WI38 (cell line): ENCODE measurements at regions not wholly inside any gene's neighbourhood (a gene's known extent, or its start where the extent isn't known, plus 50 kb on each side); places are given as distances from the start of the nearest gene placed in this dataset.
"Not testable (repeated sequence)": the region's sequence is repeated elsewhere in the genome, so short reads cannot be mapped to it uniquely, and the experiment has no call there.

Experiments used
- H3K4me3 ChIP-seq: 2 replicates; pipeline ENCODE4 v1.5.1; 2011; ENCODE audit warnings: low read depth, mild to moderate bottlenecking, control low read depth, low read length
- TF ChIP-seq, protein P1 (sequence below): IDR thresholded peaks from 2 replicates; pipeline ENCODE4 v1.5.1; 2012; ENCODE audit warnings: low read depth, mild to moderate bottlenecking, control low read depth, low read length

GRCh38 chr16:86258713-86259112, 251.6 kb upstream of the FOXF1 start:
- TF ChIP-seq, protein P1, sequence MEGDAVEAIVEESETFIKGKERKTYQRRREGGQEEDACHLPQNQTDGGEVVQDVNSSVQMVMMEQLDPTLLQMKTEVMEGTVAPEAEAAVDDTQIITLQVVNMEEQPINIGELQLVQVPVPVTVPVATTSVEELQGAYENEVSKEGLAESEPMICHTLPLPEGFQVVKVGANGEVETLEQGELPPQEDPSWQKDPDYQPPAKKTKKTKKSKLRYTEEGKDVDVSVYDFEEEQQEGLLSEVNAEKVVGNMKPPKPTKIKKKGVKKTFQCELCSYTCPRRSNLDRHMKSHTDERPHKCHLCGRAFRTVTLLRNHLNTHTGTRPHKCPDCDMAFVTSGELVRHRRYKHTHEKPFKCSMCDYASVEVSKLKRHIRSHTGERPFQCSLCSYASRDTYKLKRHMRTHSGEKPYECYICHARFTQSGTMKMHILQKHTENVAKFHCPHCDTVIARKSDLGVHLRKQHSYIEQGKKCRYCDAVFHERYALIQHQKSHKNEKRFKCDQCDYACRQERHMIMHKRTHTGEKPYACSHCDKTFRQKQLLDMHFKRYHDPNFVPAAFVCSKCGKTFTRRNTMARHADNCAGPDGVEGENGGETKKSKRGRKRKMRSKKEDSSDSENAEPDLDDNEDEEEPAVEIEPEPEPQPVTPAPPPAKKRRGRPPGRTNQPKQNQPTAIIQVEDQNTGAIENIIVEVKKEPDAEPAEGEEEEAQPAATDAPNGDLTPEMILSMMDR = no peak
- no peak overlapping the region for H3K4me3 ChIP-seq

GRCh38 chr16:86259499-86259898, 250.8 kb upstream of the FOXF1 start:
- TF ChIP-seq, protein P1 = no peak
- H3K4me3 ChIP-seq = no peak overlapping the region

DNA sequence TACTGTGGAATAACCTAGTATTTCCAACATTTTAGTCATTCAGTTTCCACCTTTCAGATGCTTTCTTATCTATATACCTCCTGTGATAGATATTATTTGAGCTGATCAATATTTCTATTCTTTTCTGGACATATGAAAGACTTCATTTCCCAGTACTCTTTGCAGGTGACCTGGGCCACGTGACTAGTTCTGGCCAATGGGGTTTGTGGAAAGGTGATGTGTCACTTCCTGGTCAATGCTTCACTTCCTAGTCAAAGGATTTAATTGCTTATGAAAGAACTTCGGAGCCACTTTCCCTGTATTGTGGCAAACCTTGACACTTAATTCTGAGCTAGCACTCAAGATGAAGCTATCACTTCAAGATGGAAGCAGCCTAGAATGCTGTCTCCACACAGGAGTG, 248.9 kb upstream of the FOXF1 start:
- TF ChIP-seq, protein P1 = no peak
- H3K4me3 ChIP-seq = no peak overlapping the region

GRCh38 chr16:86267657-86268056, 242.7 kb upstream of the FOXF1 start:
- H3K4me3 ChIP-seq = not testable (repeated sequence)

DNA sequence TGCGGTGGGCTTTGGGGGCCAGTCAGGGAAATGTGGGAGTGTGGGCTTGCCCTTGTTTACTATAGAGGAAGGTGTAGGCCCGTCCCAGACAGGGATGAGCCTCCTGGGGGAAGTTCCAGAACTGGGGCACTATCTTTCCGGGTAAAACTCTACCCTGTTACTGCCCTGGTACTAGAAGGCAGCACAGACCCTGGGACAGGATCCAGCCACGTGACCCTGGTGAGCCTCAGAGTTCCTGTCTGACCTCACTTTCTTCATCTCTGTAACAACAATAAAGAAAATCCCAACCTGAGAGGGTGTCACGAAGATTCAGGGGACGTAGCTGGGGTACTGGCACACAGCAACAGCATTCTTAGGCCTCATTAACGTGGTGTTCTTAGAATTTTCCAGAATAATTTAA, 239.6 kb upstream of the FOXF1 start:
- TF ChIP-seq, protein P1 = no peak
- H3K4me3 ChIP-seq = no peak overlapping the region

GRCh38 chr16:86272744-86273143, 237.6 kb upstream of the FOXF1 start:
- TF ChIP-seq, protein P1 = no peak
- H3K4me3 ChIP-seq = no peak overlapping the region

DNA sequence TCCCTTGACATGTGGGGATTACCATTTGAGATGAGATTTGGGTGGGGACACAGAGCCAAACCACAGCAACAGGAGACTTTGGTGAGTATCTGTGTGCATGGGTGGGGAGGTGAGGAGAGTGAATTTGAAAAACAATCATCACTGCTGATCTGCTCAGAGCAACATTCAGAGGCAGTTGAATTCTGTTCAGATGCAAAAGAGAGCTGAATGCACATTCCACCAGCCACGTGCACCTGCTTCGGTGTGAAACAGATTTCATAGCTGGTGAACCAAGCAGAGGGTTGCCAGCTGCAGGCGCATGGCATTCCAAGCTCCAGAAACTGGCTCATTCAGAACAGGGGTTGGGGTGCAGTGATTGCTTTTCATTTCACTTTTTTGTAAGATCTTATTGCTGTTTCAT, 233.1 kb upstream of the FOXF1 start:
- no peak overlapping the region for H3K4me3 ChIP-seq
- TF ChIP-seq, protein P1 = no peak

GRCh38 chr16:86277859-86278258, 232.5 kb upstream of the FOXF1 start:
- not testable (repeated sequence) for H3K4me3 ChIP-seq
